Adrenal gland (tissue), 9 donors: ENCODE measurements at regions not wholly inside any gene's neighbourhood (a gene's known extent, or its start where the extent isn't known, plus 50 kb on each side); places are given as distances from the start of the nearest gene placed in this dataset.
"Not testable (repeated sequence)": the region's sequence is repeated elsewhere in the genome, so short reads cannot be mapped to it uniquely, and the experiment has no call there.

Experiments used
- DNase-seq, 7 donors: peaks; one replicate each; pipeline ENCODE4 v3.0.0-alpha.2; 2019 to 2020
- H3K27ac ChIP-seq, 5 donors: fragments of 200-600 bp; sonication (generic) in 4 of 5; 1 replicate in 3 of 5; 2 replicates in 2 of 5; pipeline versions ENCODE4 v1.5.1 to v1.8.0; 2016 to 2020; ENCODE audit warnings: mild to moderate bottlenecking in 1 of 5
- H3K27me3 ChIP-seq: fragments of 200-600 bp; 2 replicates; pipeline ENCODE4 v1.8.0; 2021
- H3K36me3 ChIP-seq, 2 donors: fragments of 200-600 bp; replicated peaks in 1 of 2; 1 replicate in 1 of 2; 2 replicates in 1 of 2; pipeline versions ENCODE4 v1.5.1 to v1.8.0; 2018 to 2022
- H3K4me1 ChIP-seq, 2 donors: fragments of 200-600 bp; replicated peaks in 1 of 2; 1 replicate in 1 of 2; 2 replicates in 1 of 2; pipeline versions ENCODE4 v1.5.1 to v1.8.0; 2018 to 2021
- H3K4me3 ChIP-seq, 4 donors: fragments of 200-600 bp; sonication (generic) in 3 of 4; one replicate each; pipeline ENCODE4 v1.5.1; 2016 to 2018
- H3K9me3 ChIP-seq, 3 donors: fragments of 200-600 bp; sonication (generic) in 1 of 3; replicated peaks in 1 of 3; 1 replicate in 2 of 3; 2 replicates in 1 of 3; pipeline versions ENCODE4 v1.5.1 to v1.8.0; 2016 to 2021
- POLR2A ChIP-seq, 2 donors: fragments of 450-650 bp; IDR thresholded peaks; one replicate each; pipeline ENCODE4 v1.6.1; 2017; ENCODE audit warnings: antibody characterized with exemption in 2 of 2, mild to moderate bottlenecking in 2 of 2, moderate library complexity in 1 of 2
- WGBS, 4 donors: extraction: QIAGEN DNeasy Blood & Tissue Kit in 2 of 4; methylation state at CpG; one replicate each; pipeline versions ENCODE4 v1.1.5 to v1.1.7; 2013 to 2017; 5-methylcytosine and 5-hydroxymethylcytosine counted together
- intact Hi-C, 2 donors: fragments of 100-400 bp; cut with DNase I; formaldehyde crosslinking; loops; one replicate each; pipeline versions ENCODE4 v1.14.1 to v1.15.0; 2022 to 2023
- TF ChIP-seq, protein P1 (sequence below), 6 experiments: fragments of 450-650 bp in 4 of 6; fragments of 200-600 bp in 2 of 6; sonication (generic) in 1 of 6; IDR thresholded peaks; 1 replicate in 5 of 6; 2 replicates in 1 of 6; pipeline versions ENCODE4 v1.5.1 to v1.8.0; 2016 to 2021; ENCODE audit warnings: antibody characterized with exemption in 6 of 6, mild to moderate bottlenecking in 2 of 6, moderate library complexity in 1 of 6
- donor health status: healthy with polysubstance abuse.
- donor health status: Bipolar disorder and iron deficiency.
- donor health status: DM: yes; HTN: yes; CAD: no.
- donor health status: DM: no; HTN: no; CAD: no.
- donor health status: DM: no; HTN: no; CAD: no.

DNA sequence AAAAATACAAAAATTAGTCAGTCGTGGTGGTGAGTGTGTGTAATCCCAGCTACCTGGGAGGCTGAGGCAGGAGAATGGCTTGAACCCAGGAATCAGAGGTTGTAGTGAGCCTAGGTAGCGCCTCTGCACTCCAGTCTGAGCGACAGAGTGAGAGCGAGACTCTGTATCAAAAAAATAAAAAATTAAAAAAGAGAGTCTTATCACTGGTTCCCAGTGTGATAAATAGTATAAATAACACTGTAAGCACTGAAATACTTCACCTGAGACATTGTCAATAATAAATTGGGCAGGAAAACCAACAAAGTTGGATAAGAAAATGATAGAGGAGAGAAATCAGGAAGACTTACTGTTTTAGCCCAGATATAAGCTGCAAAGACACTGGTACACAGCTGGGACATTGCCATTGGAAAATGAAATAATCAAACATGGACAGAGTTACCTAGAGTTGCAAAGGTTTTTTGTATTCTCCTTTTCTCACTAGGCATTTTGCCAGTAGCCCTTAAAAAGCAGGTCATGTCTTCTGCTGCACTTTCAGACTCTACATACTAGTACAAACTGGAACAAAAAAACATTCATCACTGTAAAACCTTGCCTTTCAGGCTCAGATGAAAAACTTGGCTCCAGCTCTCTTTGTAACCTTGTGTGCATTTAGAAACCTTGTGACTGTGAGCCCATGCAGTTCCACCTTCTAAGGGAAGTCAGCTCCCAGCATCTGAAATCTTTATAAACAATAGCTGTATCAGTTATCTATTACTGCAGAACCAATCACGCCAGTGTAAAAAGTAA lies 55.0 kb upstream of the PPP1R2C start:
- Histone ChIP-seq H3K27me3 (no peaks in the 10 kb centered on the region), H3K4me1 (no peaks in the 10 kb centered on the region), H3K27ac (peak overlapping the region in 1 of 5 donors; percentile 3), H3K36me3 (no peaks in the 10 kb centered on the region), H3K9me3 (no peaks in the 10 kb centered on the region), H3K4me3 (no peak overlapping the region)
- TF ChIP-seq, protein P1, sequence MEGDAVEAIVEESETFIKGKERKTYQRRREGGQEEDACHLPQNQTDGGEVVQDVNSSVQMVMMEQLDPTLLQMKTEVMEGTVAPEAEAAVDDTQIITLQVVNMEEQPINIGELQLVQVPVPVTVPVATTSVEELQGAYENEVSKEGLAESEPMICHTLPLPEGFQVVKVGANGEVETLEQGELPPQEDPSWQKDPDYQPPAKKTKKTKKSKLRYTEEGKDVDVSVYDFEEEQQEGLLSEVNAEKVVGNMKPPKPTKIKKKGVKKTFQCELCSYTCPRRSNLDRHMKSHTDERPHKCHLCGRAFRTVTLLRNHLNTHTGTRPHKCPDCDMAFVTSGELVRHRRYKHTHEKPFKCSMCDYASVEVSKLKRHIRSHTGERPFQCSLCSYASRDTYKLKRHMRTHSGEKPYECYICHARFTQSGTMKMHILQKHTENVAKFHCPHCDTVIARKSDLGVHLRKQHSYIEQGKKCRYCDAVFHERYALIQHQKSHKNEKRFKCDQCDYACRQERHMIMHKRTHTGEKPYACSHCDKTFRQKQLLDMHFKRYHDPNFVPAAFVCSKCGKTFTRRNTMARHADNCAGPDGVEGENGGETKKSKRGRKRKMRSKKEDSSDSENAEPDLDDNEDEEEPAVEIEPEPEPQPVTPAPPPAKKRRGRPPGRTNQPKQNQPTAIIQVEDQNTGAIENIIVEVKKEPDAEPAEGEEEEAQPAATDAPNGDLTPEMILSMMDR (IDR thresholded peaks at IDR 0.05) = no peak
- no peak for TF ChIP-seq POLR2A (IDR thresholded peaks at IDR 0.05)
- intact Hi-C loops = no loop called here
- peak in 3 of 7 donors; percentile 9 to 15 (median 11) for DNase-seq
- 63 to 76% (median 71%) methylated on average over 5 of the region's 5 CpGs for WGBS, 4 donors

DNA sequence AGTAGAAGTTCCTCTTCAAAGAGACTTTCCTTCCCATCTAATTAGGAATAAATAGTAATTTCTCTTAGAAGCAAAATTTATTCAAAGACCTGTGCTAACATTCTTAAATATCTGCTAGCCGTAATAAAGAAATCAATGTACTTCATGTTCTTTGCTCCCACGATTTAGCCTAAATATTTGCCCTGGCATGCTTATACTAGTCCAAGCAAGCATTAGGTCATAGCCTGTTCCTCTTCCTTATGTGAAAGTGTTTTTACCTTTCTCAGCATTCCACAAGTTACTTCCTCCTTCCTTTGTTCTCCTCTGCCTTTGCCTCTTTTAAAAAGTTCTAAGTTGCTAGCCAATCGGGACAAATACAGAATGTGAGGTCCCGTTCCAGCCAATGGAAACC lies 55.6 kb upstream of the PPP1R2C start:
- H3K4me1 ChIP-seq, intact Hi-C loops, H3K4me3 ChIP-seq, DNase-seq, H3K27me3 ChIP-seq, H3K9me3 ChIP-seq, H3K36me3 ChIP-seq: not testable (repeated sequence)
- peak overlapping the region in 1 of 5 donors; percentile 49 for H3K27ac ChIP-seq
- 40 to 68% (median 65%) methylated on average over 3 to 4 of the region's 4 CpGs for WGBS, 4 donors

DNA sequence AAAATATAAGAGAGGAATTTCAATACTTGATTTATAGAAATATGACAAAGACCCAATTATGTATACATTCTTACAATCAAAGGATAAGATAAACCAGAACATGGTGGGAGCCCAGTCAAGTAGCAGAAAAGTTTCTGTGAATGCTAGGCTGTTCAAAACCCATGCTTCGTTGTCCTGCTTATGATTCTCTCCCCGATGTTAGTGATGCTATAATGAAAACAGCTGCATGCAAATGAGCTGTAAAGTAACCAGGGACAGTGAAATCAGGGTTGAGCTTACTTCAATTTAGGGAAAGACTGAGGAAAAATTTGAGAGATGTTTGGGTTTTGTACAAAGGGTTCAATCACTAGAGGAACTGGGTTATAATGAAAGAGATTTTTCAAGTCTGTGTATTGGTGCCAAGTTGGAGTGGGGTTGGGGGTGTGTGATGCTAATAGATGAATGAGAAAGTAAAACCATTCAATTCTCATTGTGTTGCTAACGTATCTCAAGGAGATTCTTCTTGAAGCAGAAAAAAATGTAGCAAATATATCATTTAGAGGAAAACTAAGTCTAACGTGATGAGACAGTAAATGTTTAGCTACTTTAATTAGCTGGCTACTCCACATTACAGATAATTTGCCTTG lies 59.3 kb upstream of the PPP1R2C start:
- H3K4me3 ChIP-seq = no peak overlapping the region
- no peaks in the 10 kb centered on the region for H3K4me1 ChIP-seq
- intact Hi-C loops = no loop called here
- H3K9me3 ChIP-seq = no peaks in the 10 kb centered on the region
- no peak for TF ChIP-seq POLR2A (IDR thresholded peaks at IDR 0.05)
- TF ChIP-seq, protein P1 (IDR thresholded peaks at IDR 0.05) = no peak
- H3K36me3 ChIP-seq = no peaks in the 10 kb centered on the region
- H3K27me3 ChIP-seq = no peaks in the 10 kb centered on the region
- no peak overlapping the region for H3K27ac ChIP-seq
- no peak for DNase-seq
- 58 to 77% (median 68%) methylated on average over 4 of the region's 4 CpGs for WGBS, 4 donors

DNA sequence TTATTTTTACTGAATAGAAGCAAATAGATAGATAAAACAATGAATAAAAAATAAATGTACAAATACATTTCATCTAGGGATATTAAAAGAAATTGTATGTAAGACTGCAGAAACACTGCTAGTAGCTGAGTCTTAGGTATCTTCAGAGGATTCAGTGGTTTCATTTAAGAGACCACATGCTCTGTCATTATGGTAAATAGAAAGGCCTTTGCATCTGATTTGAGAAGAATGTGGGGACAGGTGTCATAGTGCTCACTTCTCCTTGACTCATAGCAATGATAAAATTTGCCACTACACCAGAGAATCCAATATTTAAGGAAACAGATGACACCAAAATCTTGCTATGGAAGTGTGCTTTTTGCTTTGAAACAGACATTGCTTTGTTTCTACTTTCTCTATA lies 59.8 kb upstream of the PPP1R2C start:
- TF ChIP-seq POLR2A (IDR thresholded peaks at IDR 0.05) = no peak
- TF ChIP-seq, protein P1 (IDR thresholded peaks at IDR 0.05) = no peak
- H3K36me3 ChIP-seq = no peaks in the 10 kb centered on the region

DNA sequence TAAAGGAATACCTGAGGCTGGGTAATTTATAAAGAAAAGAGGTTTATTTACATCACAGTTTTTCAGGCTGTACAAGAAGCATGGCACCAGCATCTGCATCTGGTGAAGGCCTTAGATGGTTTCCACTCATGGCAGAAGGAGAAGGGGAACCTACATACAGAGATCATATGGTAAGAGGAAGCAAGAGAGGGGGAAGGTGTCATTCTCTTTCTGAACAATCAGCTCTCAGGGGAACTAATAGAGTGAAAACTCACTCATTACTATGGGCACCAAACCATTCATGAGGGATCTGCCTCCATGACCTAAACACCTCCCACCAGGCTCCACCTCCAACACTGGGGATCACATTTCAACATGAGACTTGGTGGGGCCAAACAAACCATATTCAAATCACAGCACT lies 61.7 kb upstream of the PPP1R2C start:
- DNase-seq = no peak
- Histone ChIP-seq H3K4me1 (no peaks in the 10 kb centered on the region), H3K4me3 (no peak overlapping the region), H3K9me3 (no peaks in the 10 kb centered on the region), H3K36me3 (no peaks in the 10 kb centered on the region), H3K27me3 (peaks cover 8% of the 10 kb centered on the region), H3K27ac (no peak overlapping the region)
- intact Hi-C loops = no loop called here
- TF ChIP-seq POLR2A (IDR thresholded peaks at IDR 0.05) = no peak
- TF ChIP-seq, protein P1 (IDR thresholded peaks at IDR 0.05) = no peak

More for the DNA sequence above, 59.8 kb upstream of the PPP1R2C start:
- Histone ChIP-seq H3K4me1 (no peaks in the 10 kb centered on the region), H3K4me3 (no peak overlapping the region), H3K27me3 (no peaks in the 10 kb centered on the region), H3K27ac (no peak overlapping the region), H3K9me3 (no peaks in the 10 kb centered on the region)
- DNase-seq = no peak
- intact Hi-C loops = no loop called here
